ENCODE measurements at regions not wholly inside any gene's neighbourhood (a gene's known extent, or its start where the extent isn't known, plus 50 kb on each side); places are given as distances from the start of the nearest gene placed in this dataset.

DNA sequence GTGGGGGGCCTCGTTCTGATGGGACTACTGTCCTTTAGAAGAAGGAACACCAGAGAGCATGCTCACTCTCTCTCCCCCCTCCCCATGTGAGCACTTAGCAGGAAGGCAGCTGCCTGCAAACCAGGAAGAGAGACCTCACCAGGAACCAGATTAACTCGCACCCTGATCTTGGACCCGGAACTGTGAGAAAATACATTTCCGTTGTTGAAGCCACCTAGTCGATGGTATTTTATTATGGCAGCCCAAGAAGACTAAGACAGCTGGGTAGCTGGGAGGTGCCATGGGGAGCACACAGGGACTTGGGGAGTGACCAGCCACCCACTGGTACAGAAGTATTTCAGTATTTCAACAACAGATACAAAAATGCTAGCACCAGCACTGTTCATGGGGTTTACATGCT, 59.0 kb downstream of the VCPKMT start:
- TF ChIP-seq CTCF (IDR thresholded peaks at IDR 0.05), result no peak
- no peak for TF ChIP-seq POLR2A (IDR thresholded peaks at IDR 0.05)
